Suppressor macrophage (primary cell): ENCODE measurements at regions not wholly inside any gene's neighbourhood (a gene's known extent, or its start where the extent isn't known, plus 50 kb on each side); places are given as distances from the start of the nearest gene placed in this dataset.
"Not testable (repeated sequence)": the region's sequence is repeated elsewhere in the genome, so short reads cannot be mapped to it uniquely, and the experiment has no call there.

Source experiments
- DNase-seq, 4 experiments: peaks; one replicate each; pipeline ENCODE4 v3.0.0-alpha.2; 2020 to 2022

GRCh38 chr10:46645110-46645509 lies 66.2 kb downstream of the SYT15 start:
- DNase-seq = not testable (repeated sequence)

GRCh38 chr10:46646132-46646531 lies 67.2 kb downstream of the SYT15 start:
- not testable (repeated sequence) for DNase-seq

DNA sequence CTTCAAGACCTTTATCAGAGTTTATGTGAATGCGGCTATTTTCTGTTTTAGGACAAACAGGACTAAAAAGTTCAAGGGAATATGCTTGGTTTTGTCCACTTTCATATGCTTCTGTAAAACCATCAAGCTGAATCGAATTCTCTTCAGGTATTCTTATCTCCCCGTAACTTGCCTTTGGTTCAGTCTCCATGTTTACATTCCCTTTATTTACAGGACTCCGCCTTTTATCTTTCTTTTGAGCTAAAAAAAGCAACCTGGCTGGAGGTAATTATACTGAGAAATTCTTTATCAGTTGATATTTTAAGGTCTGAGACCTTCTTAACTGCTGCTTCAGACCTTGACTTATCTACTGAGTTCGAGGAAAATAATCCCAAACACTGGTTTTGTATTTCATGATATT lies 72.0 kb downstream of the SYT15 start:
- DNase-seq = not testable (repeated sequence)

GRCh38 chr10:46657437-46657836 lies 78.5 kb downstream of the SYT15 start:
- DNase-seq = not testable (repeated sequence)

DNA sequence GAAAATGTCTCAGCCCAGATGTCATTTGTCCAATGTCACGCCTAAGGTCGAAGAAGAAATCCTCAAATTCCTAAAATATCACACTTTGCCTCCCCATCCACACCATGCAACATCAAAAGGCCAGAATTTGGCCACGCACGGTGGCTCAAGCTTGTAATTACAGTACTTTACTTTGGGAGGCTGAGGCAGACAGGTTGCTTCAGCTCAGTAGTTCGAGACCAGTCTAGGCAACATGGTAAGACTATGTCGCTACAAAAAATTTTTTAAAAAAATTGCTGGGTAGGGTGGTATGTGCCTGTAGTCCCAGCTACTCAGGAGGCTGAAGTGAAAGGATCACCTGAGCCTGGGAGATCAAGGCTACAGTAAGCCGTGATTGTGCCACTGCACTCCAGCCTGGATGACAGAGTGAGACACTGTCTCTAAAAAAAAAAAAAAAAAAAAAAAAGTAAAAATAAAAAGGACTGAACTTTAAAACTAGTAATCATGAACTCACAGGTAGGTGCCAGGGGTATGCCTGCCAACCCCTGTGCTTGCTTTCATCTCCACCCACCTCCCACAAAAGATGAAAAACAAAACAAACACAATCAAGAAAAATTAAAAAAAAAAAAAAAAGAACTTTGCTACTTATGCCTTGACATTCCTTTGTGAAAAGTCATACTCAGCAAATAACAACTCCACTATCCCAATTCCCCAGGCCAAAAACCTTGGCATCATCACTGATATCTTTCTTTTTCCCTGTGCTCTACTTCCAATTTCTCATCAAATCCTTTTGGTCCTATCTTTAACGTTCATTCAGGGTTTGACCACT lies 81.3 kb downstream of the SYT15 start:
- not testable (repeated sequence) for DNase-seq

DNA sequence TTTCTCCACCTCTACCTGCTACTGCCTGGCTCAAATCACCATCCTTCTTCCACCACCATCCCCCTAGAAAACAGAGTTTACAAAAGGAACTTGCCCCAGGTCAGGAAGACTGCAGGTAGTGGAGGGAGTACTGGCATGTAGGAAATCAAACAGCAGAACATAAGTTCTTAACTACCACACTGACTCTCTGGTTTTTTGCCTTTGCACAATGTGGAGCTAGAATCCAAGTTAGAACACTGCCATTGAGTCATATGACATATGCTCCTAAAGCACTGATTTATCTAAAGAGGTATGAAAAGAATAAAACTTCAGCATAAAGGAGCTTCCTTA lies 81.9 kb downstream of the SYT15 start:
- not testable (repeated sequence) for DNase-seq

- DNase-seq = peak in 1 of 4 experiments; percentile 0
These were observed 86.6 kb downstream of the SYT15 start for GRCh38 chr10:46665536-46665935.

- DNase-seq = peak in 1 of 4 experiments; percentile 1
These were observed 89.5 kb downstream of the SYT15 start for GRCh38 chr10:46668357-46668997.

- DNase-seq = not testable (repeated sequence)
These were observed 99.0 kb downstream of the SYT15 start for GRCh38 chr10:46677836-46678435.

GRCh38 chr10:46691397-46691796 lies 112.5 kb downstream of the SYT15 start:
- DNase-seq = not testable (repeated sequence)

GRCh38 chr10:46693218-46693617 lies 114.3 kb downstream of the SYT15 start:
- not testable (repeated sequence) for DNase-seq

DNA sequence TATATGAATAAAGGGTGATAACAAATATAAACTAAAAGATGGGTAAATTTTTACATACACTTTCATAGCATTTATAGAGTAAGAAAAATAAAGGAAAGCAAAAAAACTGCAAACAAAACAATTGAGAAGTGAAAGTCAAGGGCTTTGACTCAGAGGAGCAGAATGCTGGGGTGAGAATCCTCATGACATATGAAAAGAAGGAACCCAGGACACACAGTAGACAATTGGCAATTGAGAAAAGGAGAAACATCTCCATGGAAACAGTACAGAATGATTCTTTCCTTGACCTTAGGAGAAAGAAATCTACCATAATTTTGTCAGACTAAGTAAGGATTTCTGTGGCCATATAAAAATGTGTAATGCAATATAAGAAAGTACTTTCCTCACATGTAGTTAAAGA lies 138.3 kb downstream of the SYT15 start:
- DNase-seq = not testable (repeated sequence)

DNA sequence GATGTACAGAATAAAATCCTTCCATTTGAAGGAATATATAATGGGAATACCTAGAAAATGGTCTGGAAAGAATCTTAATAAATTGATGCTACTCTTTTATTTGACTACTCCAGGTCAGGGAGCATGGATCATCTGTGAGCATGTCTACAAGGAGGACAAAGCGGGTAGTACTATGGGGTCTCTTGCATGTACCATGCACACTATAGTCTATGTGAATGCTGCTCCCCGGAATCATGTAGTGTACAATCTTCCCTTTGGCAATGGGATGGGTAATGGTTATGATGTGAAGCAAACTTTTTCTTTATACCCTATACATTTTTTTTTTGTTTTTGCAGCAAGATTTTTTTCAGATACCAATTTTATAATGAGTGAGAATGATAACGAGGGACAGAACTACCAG lies 139.1 kb downstream of the SYT15 start:
- not testable (repeated sequence) for DNase-seq

DNA sequence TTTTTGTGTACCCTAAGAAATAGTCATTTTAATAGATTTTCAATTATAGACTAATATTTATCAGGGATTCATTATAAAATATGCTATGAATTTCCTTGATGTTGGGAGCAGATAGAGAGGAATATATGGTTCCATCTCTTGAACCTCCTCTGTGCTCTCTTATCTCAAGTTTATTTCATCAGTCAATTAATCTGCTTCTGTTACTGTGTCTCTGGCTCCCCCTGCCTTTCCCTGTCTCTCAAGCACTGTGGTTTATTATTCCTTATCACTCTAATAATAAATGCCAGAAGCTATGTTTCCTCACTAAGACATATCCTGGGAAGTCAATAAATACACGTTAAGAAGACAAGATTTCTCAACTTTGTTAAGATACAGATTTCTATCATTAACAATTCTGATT lies 141.5 kb downstream of the SYT15 start:
- peak; percentile 25 to 50 (median 34) for DNase-seq

DNA sequence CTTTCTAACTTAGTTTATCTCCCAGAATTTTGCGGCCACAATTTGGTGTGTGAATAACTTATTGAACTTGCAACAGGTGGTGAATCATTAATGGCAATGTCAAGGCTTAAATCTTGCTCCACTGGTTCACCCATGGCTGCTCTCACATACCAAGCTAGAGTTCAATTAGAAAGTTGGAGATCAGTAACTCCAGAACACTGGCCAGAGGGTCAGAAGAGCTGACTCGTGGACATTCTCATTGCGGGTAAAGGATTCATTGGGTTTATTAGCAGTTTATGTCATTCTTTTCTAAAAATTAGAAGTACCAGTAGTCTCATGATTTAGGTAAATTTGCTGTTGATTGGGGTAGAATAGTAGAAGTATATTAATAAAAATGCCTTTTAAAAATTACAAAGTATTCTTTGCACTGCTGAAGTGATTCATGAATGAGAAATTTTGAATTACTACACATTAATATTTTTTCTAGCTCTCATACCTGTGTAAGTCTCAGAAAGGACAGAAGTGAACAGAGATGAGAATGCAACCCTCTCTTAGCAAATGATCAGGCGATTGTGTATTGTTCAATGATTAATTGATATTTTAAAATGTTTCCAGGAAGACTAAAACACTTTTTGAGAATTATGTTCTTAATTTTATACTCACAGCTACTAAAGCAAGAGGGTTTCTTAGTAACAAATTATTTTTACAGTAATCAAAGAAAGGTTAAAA lies 142.0 kb downstream of the SYT15 start:
- not testable (repeated sequence) for DNase-seq

DNA sequence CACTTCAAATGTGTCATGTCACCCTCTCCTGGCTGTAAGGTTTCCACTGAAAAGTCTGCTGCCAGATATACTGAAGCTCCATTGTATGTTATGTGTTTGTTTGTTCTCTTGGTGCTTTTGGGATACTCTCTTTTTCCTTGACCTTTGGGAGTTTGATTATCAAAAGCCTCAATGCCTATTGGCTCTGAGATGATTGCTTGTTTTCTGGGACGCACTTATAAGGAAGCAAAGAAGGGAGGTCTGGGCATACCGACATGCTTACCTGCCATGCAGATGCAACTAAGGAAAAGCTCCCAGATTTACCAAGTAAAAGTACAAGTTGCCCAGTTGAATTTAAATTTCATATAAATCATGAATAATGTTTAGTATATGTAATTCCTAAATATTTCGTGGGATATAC lies 145.3 kb downstream of the SYT15 start:
- not testable (repeated sequence) for DNase-seq

DNA sequence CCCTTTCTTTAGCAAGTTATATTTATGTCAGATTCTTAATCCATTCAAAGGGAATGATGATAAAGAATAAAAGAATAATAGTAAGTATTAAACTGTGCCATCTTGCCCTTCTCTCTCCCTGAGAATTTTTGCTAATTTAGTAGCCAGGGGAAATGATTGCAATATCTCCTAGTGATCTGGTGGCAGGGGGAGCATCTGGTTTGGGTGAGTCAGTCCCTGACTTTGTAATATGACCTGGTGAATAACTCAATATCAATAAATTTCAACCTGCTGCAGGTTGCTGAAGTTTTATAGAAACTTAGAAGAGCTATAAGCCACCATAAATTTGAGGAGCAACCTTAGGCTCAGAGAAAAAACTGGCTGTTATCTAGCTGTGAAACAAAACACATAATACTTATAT lies 149.4 kb downstream of the SYT15 start:
- not testable (repeated sequence) for DNase-seq

DNA sequence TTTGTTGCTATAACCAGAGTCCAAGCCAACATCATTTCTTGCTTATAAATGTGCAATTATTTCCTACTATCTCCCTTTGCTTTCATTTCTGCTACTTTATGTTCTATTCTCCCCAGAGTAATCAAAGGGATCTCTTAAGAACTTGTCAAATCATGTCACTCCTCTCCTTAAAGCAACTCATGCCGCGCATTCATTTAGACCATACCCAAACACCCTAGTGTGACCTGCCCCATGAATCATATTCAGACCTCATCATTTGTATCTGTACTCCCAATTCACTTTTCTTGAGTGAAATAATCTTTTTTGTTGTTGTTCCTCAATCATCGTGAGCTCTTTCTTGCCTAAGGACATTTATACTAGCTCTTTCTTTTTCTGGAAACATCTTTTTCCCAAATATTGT lies 151.8 kb downstream of the SYT15 start:
- DNase-seq = not testable (repeated sequence)

DNA sequence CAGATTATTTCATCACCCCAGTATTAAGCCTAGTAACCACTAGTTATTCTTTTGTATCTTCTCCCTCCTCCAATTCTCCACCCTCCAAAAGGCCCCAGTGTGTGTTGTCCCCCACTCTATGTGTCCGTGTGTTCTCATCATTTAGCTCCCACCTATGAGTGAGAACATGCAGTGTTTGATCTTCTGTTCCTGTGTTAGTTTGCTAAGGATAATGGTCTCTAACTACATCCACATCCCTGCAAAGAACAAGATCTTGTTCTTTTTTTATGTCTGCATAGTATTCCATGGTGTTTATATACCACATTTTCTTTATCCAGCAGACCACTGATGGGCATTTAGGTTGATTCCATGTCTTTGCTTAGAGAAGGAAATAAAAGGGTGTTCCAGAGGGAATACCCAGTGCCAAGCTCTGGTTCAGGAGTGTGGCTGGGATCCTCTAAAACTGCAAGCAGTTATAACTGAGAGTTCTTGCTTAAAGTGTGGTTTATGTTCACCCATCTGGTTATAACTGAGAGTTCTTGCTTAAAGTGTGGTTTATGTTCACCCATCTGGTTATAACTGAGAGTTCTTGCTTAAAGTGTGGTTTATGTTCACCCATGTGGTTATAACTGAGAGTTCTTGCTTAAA lies 154.8 kb downstream of the SYT15 start:
- not testable (repeated sequence) for DNase-seq

- not testable (repeated sequence) for DNase-seq
These were observed 155.3 kb downstream of the SYT15 start for GRCh38 chr10:46734262-46734642.

DNA sequence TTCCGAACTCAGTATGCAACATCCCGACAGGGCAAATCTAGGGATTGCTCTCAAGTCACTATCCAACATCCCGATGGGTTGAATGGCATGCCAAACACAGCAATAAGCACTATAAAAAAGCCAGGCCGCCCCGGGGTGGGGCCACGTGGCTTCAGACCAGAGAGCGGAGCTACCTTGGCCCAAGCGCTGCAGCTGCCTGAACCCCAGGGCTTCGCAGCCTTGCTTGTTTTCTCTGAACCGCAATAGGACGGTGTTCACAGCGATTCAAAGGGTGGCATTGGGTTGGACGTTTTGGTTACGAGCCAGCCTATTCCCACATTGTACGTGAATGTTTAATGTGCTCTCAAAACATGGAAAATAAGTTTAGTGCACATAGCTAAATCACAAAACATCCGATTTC lies 161.0 kb downstream of the SYT15 start:
- not testable (repeated sequence) for DNase-seq

GRCh38 chr10:46740368-46740767 lies 161.4 kb downstream of the SYT15 start:
- DNase-seq = not testable (repeated sequence)

- not testable (repeated sequence) for DNase-seq
These were observed 162.2 kb upstream of the PTPN20 start for GRCh38 chr10:46749003-46749402.
